Effector memory CD4-positive, alpha-beta T cell (primary cell): ENCODE measurements at regions not wholly inside any gene's neighbourhood (a gene's known extent, or its start where the extent isn't known, plus 50 kb on each side); places are given as distances from the start of the nearest gene placed in this dataset.

ENCODE experiments used
- DNase-seq, 3 donors: peaks; one replicate each; pipeline ENCODE4 v3.0.0-alpha.2; 2020
- H3K27ac ChIP-seq: 2 replicates; pipeline ENCODE4 v1.7.0; 2013; ENCODE audit warnings: mild to moderate bottlenecking, low read length, moderate library complexity; ENCODE audit not compliant: insufficient read depth, poor library complexity, severe bottlenecking
- H3K27me3 ChIP-seq: replicated peaks from 2 replicates; pipeline ENCODE4 v1.7.0; 2013; ENCODE audit warnings: mild to moderate bottlenecking, low read length; ENCODE audit not compliant: insufficient read depth, control insufficient read depth, poor library complexity, severe bottlenecking
- H3K36me3 ChIP-seq: 2 replicates; pipeline ENCODE4 v1.7.0; 2013; ENCODE audit warnings: mild to moderate bottlenecking, low read length, moderate library complexity; ENCODE audit not compliant: control insufficient read depth, insufficient read depth
- H3K4me1 ChIP-seq: 2 replicates; pipeline ENCODE4 v1.7.0; 2013; ENCODE audit warnings: low read length, mild to moderate bottlenecking; ENCODE audit not compliant: control insufficient read depth, insufficient read depth, poor library complexity, severe bottlenecking
- H3K4me3 ChIP-seq: 2 replicates; pipeline ENCODE4 v1.7.0; 2013; ENCODE audit warnings: low read length, low read depth, mild to moderate bottlenecking; ENCODE audit not compliant: insufficient read depth, poor library complexity, severe bottlenecking
- H3K9me3 ChIP-seq: 2 replicates; pipeline ENCODE4 v1.7.0; 2013; ENCODE audit warnings: mild to moderate bottlenecking, low read length, moderate library complexity; ENCODE audit not compliant: control insufficient read depth

- H3K36me3 ChIP-seq: no peaks in the 10 kb centered on the region
- no peaks in the 10 kb centered on the region for H3K4me1 ChIP-seq
- no peaks in the 10 kb centered on the region for H3K9me3 ChIP-seq
- no peak overlapping the region for H3K4me3 ChIP-seq
- no peak overlapping the region for H3K27ac ChIP-seq
- no peaks in the 10 kb centered on the region for H3K27me3 ChIP-seq
- no peak for DNase-seq
Observed at GRCh38 chr2:37816036-37816435, 109.1 kb upstream of the RMDN2 start.

GRCh38 chr2:37816686-37817085 is 108.4 kb upstream of the RMDN2 start:
- H3K27me3 ChIP-seq: no peaks in the 10 kb centered on the region
- H3K4me3 ChIP-seq: no peak overlapping the region
- DNase-seq: no peak
- H3K36me3 ChIP-seq: no peaks in the 10 kb centered on the region
- no peaks in the 10 kb centered on the region for H3K9me3 ChIP-seq
- H3K27ac ChIP-seq: no peak overlapping the region
- no peaks in the 10 kb centered on the region for H3K4me1 ChIP-seq

DNA sequence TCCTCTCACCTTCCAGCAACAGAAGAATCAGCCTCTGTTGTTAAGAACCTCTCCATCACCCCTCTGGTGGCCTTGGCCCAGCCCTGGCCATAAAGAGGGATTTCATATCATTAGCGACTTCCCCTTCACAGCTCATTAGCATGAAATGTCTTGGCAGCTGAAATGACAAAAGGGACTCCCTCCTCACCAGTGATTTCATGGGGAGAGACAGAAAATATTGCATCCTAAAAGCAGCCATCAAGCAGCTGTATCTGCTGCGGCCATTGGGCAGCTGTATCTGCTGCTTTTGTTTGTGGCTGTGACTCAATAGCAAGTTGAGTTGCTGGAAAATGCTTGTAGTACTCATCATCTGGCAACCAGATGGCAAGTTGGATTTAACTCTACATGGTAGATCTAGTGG is 105.9 kb upstream of the RMDN2 start:
- no peaks in the 10 kb centered on the region for H3K36me3 ChIP-seq
- no peaks in the 10 kb centered on the region for H3K27me3 ChIP-seq
- no peaks in the 10 kb centered on the region for H3K9me3 ChIP-seq
- DNase-seq: no peak
- H3K4me1 ChIP-seq: no peaks in the 10 kb centered on the region
- H3K27ac ChIP-seq: no peak overlapping the region
- H3K4me3 ChIP-seq: no peak overlapping the region

GRCh38 chr2:37820471-37820986 is 104.6 kb upstream of the RMDN2 start:
- Histone ChIP-seq H3K4me3 (no peak overlapping the region), H3K27me3 (no peaks in the 10 kb centered on the region), H3K9me3 (no peaks in the 10 kb centered on the region), H3K36me3 (no peaks in the 10 kb centered on the region), H3K4me1 (no peaks in the 10 kb centered on the region), H3K27ac (no peak overlapping the region)
- no peak for DNase-seq

- no peaks in the 10 kb centered on the region for H3K4me1 ChIP-seq
- DNase-seq: no peak
- no peaks in the 10 kb centered on the region for H3K36me3 ChIP-seq
- no peak overlapping the region for H3K4me3 ChIP-seq
- no peaks in the 10 kb centered on the region for H3K27me3 ChIP-seq
- H3K27ac ChIP-seq: no peak overlapping the region
- no peaks in the 10 kb centered on the region for H3K9me3 ChIP-seq
Observed at GRCh38 chr2:37825586-37825985, 99.5 kb upstream of the RMDN2 start.

DNA sequence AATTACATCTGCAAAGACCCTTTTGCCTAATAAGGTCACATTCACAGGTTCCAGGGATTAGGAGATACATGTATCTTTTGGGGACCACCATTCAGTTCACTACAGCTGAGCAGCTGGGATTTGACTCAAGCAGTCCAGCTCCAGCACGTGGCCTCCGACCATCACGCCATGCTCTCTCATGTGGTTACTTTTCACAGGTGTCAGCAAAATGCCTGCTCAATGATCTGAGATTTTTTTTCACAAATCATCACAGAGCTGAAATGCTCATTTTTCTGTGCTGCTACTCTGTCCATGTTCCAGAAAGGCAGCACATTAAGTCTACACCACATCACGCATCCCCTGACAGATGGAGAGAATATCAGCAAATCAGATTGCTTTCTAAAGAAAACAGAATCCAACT is 98.5 kb upstream of the RMDN2 start:
- Histone ChIP-seq H3K27ac (no peak overlapping the region), H3K36me3 (no peaks in the 10 kb centered on the region), H3K4me3 (no peak overlapping the region), H3K9me3 (no peaks in the 10 kb centered on the region), H3K4me1 (no peaks in the 10 kb centered on the region), H3K27me3 (no peaks in the 10 kb centered on the region)
- no peak for DNase-seq

DNA sequence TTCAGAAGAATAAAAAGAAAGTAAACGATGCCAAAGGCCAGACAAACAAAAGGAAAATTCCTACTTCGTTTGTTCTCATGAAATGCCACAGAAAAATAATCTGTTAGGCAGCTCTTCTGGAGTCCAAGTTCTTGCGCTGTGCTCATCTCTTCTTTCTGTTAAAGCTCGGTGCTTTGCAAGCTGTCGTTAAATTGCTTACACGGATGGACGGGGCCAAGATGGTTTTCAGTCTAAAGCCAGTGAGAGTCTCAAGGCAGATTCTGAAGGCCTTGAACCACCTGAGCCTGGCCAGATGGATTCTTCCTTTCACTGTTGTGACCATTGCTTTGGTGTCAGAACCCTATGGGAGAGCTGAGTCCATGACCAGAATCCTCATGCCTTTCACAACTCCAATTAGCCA is 97.6 kb upstream of the RMDN2 start:
- H3K9me3 ChIP-seq: no peaks in the 10 kb centered on the region
- H3K27ac ChIP-seq: no peak overlapping the region
- no peaks in the 10 kb centered on the region for H3K27me3 ChIP-seq
- DNase-seq: no peak
- no peaks in the 10 kb centered on the region for H3K36me3 ChIP-seq
- H3K4me3 ChIP-seq: no peak overlapping the region
- H3K4me1 ChIP-seq: no peaks in the 10 kb centered on the region

GRCh38 chr2:37827911-37828511 is 97.1 kb upstream of the RMDN2 start:
- no peaks in the 10 kb centered on the region for H3K27me3 ChIP-seq
- H3K27ac ChIP-seq: no peak overlapping the region
- H3K9me3 ChIP-seq: no peaks in the 10 kb centered on the region
- no peaks in the 10 kb centered on the region for H3K36me3 ChIP-seq
- DNase-seq: no peak
- H3K4me3 ChIP-seq: no peak overlapping the region
- no peaks in the 10 kb centered on the region for H3K4me1 ChIP-seq

GRCh38 chr2:37829202-37829601 is 95.9 kb upstream of the RMDN2 start:
- Histone ChIP-seq H3K4me3 (no peak overlapping the region), H3K27ac (no peak overlapping the region), H3K36me3 (no peaks in the 10 kb centered on the region), H3K9me3 (no peaks in the 10 kb centered on the region), H3K4me1 (no peaks in the 10 kb centered on the region), H3K27me3 (no peaks in the 10 kb centered on the region)
- DNase-seq: no peak

- Histone ChIP-seq H3K4me1 (no peaks in the 10 kb centered on the region), H3K4me3 (no peak overlapping the region), H3K27ac (no peak overlapping the region), H3K9me3 (no peaks in the 10 kb centered on the region), H3K36me3 (no peaks in the 10 kb centered on the region), H3K27me3 (no peaks in the 10 kb centered on the region)
- DNase-seq: no peak
Observed at GRCh38 chr2:37829616-37830395, 95.3 kb upstream of the RMDN2 start.
